GM12872 (cell line): ENCODE measurements at regions not wholly inside any gene's neighbourhood (a gene's known extent, or its start where the extent isn't known, plus 50 kb on each side); places are given as distances from the start of the nearest gene placed in this dataset.

Experiments used
- TF ChIP-seq, protein P1 (sequence below): IDR thresholded peaks from 3 replicates; pipeline ENCODE4 v1.5.1; 2011; ENCODE audit warnings: low read depth, mild to moderate bottlenecking, low read length, moderate library complexity; ENCODE audit not compliant: insufficient read depth

DNA sequence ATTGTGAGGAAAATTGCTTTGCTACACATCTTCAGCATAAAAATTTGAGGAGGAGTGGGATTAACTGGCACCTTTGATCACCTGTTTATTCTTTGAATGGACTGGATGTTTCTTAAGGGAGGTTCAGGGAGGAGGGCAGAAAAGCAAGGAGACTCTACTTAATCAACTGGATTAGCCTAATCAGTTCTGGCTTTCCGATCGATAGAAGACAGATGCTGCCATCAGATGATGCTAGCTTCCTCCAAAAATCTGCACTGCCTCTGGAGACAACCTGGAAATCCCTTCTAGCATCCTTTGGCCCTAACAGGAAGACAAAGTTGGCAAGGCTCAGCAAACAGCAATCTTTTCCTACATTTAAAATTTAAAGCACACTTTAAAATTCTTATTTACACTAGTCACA lies 197.8 kb downstream of the EBLN2 start:
- TF ChIP-seq, protein P1, sequence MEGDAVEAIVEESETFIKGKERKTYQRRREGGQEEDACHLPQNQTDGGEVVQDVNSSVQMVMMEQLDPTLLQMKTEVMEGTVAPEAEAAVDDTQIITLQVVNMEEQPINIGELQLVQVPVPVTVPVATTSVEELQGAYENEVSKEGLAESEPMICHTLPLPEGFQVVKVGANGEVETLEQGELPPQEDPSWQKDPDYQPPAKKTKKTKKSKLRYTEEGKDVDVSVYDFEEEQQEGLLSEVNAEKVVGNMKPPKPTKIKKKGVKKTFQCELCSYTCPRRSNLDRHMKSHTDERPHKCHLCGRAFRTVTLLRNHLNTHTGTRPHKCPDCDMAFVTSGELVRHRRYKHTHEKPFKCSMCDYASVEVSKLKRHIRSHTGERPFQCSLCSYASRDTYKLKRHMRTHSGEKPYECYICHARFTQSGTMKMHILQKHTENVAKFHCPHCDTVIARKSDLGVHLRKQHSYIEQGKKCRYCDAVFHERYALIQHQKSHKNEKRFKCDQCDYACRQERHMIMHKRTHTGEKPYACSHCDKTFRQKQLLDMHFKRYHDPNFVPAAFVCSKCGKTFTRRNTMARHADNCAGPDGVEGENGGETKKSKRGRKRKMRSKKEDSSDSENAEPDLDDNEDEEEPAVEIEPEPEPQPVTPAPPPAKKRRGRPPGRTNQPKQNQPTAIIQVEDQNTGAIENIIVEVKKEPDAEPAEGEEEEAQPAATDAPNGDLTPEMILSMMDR = no peak

GRCh38 chr3:73259856-73260255 lies 198.4 kb downstream of the EBLN2 start:
- TF ChIP-seq, protein P1 = no peak

- TF ChIP-seq, protein P1 = no peak
Measured at GRCh38 chr3:73270839-73271483, 209.5 kb downstream of the EBLN2 start.

DNA sequence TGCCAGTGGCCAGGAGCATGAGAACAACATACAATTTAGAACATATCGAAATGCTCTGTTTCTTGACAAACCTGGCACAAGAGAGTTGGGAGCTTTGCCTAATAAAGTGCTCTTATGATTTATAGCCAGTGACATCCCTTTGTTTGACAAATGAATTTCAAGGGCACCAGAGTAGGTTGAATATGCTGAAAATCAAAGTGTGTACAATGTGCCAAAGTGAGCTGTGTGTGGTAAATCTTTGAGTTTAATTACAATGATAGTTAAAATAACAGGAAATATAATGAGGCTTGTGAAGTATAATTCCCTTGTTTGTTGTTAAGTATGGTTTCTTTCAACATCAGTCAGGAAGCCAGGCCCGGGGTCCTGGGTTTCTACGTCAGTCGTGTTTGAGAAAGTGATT lies 211.9 kb downstream of the EBLN2 start:
- TF ChIP-seq, protein P1 = no peak

- TF ChIP-seq, protein P1 = no peak
Measured at GRCh38 chr3:73280746-73281145, 219.3 kb downstream of the EBLN2 start.

DNA sequence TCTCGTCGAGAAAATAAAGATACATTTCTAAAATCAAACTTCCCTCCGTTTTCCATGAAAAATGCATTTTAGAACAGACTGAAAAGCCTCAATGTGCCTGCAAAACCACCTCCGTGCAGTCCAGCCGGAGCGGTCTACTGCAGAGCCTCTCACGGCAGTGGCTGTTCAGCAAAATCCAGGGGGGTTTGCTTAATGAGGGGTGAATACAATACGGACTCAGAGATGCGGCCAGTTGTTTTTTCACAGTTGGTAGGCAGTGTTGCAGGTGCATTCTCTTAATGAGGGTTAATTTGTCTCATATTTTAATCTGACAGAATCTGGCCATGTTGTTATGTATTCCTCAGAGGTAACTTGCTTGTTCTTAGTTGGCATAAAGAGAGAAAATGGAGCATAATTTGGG lies 223.0 kb downstream of the EBLN2 start:
- TF ChIP-seq, protein P1 = no peak

DNA sequence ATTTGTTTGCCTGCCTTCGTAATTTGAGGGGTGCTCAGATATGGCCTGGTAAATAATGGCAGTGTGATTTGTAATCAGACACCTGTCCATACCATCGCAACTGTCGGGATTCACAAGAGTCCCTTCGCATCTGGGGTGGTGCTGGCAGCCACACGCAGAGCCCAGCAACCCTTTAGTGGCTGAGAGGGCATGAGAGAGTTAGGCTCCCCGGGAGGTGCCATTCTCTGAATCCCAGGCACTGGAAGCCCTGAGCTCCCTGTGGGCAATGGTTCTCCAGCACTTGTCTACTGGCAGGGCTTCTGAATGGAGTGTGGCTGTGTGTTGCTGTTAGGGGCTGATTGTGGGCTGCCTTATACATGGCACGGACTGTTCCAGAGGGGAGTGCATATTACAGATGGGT lies 230.1 kb downstream of the EBLN2 start:
- TF ChIP-seq, protein P1 = no peak
